ENCODE measurements at regions not wholly inside any gene's neighbourhood (a gene's known extent, or its start where the extent isn't known, plus 50 kb on each side); places are given as distances from the start of the nearest gene placed in this dataset.

DNA sequence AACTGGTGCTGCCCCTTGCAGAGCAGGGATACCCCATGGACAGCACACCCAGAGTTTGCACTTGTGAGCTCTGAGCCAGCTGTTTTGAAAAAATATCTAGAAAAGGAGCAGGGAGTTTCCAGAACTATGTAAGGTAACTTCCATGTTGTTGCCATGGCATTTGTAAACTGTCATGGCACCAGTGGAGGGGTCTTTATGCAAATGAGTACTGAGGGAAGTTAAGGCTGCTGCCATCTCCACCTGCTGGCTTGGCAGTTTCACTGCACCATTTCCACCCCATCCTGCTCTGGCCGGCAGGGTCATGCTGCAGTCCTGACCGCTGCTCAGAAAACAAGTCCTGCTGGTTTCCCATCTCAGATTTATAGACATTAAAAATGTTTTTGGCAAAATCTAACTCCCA, 52.3 kb upstream of the SNTG2 start:
- H3K4me3 ChIP-seq (ENCODE audit: low read depth, low read length): no peak overlapping the region
- TF ChIP-seq, protein P1, sequence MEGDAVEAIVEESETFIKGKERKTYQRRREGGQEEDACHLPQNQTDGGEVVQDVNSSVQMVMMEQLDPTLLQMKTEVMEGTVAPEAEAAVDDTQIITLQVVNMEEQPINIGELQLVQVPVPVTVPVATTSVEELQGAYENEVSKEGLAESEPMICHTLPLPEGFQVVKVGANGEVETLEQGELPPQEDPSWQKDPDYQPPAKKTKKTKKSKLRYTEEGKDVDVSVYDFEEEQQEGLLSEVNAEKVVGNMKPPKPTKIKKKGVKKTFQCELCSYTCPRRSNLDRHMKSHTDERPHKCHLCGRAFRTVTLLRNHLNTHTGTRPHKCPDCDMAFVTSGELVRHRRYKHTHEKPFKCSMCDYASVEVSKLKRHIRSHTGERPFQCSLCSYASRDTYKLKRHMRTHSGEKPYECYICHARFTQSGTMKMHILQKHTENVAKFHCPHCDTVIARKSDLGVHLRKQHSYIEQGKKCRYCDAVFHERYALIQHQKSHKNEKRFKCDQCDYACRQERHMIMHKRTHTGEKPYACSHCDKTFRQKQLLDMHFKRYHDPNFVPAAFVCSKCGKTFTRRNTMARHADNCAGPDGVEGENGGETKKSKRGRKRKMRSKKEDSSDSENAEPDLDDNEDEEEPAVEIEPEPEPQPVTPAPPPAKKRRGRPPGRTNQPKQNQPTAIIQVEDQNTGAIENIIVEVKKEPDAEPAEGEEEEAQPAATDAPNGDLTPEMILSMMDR (IDR thresholded peaks at IDR 0.05; ENCODE audit: low read depth, low read length, missing control alignments): peak; percentile 7
- in situ Hi-C loops (cut with HindIII; ENCODE audit: low sequenced_read_pairs): no loop called here
- DNase-seq (ENCODE audit: low read depth): no peak

DNA sequence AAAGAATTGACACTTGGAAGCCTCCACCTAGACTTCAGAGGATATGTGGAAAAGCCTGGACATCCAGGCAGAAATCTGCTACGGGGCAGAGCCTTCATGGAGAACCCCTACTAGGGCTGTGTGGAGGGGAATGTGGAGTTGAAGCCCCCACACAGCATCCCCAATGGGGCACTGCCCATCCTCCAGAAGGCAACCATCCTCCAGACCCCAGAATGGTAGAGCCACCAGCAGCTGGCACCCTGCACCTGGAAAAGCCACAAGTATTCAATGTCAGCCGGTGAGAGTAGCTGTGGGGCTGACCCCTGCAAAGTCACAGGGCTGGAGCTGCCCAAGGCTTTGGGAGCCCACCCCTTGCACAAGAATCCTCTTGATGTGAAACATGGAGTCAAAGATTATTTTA, 53.6 kb upstream of the SNTG2 start:
- TF ChIP-seq, protein P1 (IDR thresholded peaks at IDR 0.05; ENCODE audit: low read depth, low read length, missing control alignments): no peak

GRCh38 chr2:893311-893710, 57.3 kb upstream of the SNTG2 start:
- TF ChIP-seq, protein P1 (IDR thresholded peaks at IDR 0.05; ENCODE audit: low read depth, low read length, missing control alignments): no peak
- H3K4me3 ChIP-seq (ENCODE audit: low read depth, low read length): no peak overlapping the region
- no peak for DNase-seq (ENCODE audit: low read depth)
- in situ Hi-C loops (cut with HindIII; ENCODE audit: low sequenced_read_pairs): no loop called here

More for the DNA sequence above, 53.6 kb upstream of the SNTG2 start:
- in situ Hi-C loops (cut with HindIII; ENCODE audit: low sequenced_read_pairs): no loop called here
- H3K4me3 ChIP-seq (ENCODE audit: low read depth, low read length): no peak overlapping the region
- no peak for DNase-seq (ENCODE audit: low read depth)

DNA sequence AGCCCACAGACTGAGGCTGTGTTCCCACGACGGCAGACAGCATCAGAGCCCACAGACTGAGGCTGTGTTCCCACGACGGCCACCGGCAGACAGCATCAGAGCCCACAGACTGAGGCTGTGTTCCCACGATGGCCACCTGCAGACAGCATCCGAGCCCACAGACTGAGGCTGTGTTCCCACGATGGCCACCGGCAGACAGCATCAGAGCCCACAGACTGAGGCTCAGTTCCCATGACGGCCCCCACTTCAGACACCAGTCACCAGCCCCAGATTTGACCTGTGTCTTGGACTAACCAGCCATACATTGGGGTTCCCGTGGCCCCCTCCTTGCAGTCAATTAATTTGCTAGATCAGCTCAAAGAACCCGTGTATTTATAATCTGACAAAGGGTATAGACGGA, 57.8 kb upstream of the SNTG2 start:
- in situ Hi-C loops (cut with HindIII; ENCODE audit: low sequenced_read_pairs): no loop called here
- H3K4me3 ChIP-seq (ENCODE audit: low read depth, low read length): no peak overlapping the region
- TF ChIP-seq, protein P1 (IDR thresholded peaks at IDR 0.05; ENCODE audit: low read depth, low read length, missing control alignments): no peak
- DNase-seq (ENCODE audit: low read depth): no peak

- TF ChIP-seq, protein P1 (IDR thresholded peaks at IDR 0.05; ENCODE audit: low read depth, low read length, missing control alignments): no peak
- no peak for DNase-seq (ENCODE audit: low read depth)
- H3K4me3 ChIP-seq (ENCODE audit: low read depth, low read length): no peak overlapping the region
- in situ Hi-C loops (cut with HindIII; ENCODE audit: low sequenced_read_pairs): no loop called here
These were observed 58.2 kb upstream of the SNTG2 start for GRCh38 chr2:892401-892800.

- in situ Hi-C loops (cut with HindIII; ENCODE audit: low sequenced_read_pairs): no loop called here
- TF ChIP-seq, protein P1 (IDR thresholded peaks at IDR 0.05; ENCODE audit: low read depth, low read length, missing control alignments): no peak
- DNase-seq (ENCODE audit: low read depth): no peak
- H3K4me3 ChIP-seq (ENCODE audit: low read depth, low read length): no peak overlapping the region
These were observed 58.9 kb upstream of the SNTG2 start for GRCh38 chr2:891734-892133.

GRCh38 chr2:890791-891190, 59.9 kb upstream of the SNTG2 start:
- no peak overlapping the region for H3K4me3 ChIP-seq (ENCODE audit: low read depth, low read length)
- in situ Hi-C loops (cut with HindIII; ENCODE audit: low sequenced_read_pairs): no loop called here
- TF ChIP-seq, protein P1 (IDR thresholded peaks at IDR 0.05; ENCODE audit: low read depth, low read length, missing control alignments): no peak
- DNase-seq (ENCODE audit: low read depth): no peak

Data from astrocyte of the cerebellum (primary cell).